B cell (primary cell): ENCODE measurements at regions not wholly inside any gene's neighbourhood (a gene's known extent, or its start where the extent isn't known, plus 50 kb on each side); places are given as distances from the start of the nearest gene placed in this dataset.

Experiments
- ATAC-seq: fragments of 200-7000 bp; cut with Tn5 transposase; one replicate; pipeline ENCODE4 v1.10.0; 2021; ENCODE audit warnings: low read depth, mild to moderate bottlenecking, moderate number of reproducible peaks, moderate library complexity
- CTCF ChIA-PET: fragments of 350-600 bp; sonication (Branson Sonifier 250); formaldehyde crosslinking; loops from one replicate; lab custom pipeline; 2021; ENCODE audit warnings: antibody characterized with exemption, inconsistent platforms; lab: Charles Lee
- POLR2A ChIA-PET: fragments of 350-600 bp; sonication (Branson Sonifier 250); formaldehyde crosslinking; loops from one replicate; lab custom pipeline; 2021; ENCODE audit warnings: antibody characterized with exemption; lab: Charles Lee
- DNase-seq: peaks from one replicate; pipeline ENCODE4 v3.0.0; 2013
- H2AFZ ChIP-seq: 2 replicates; pipeline ENCODE4 v1.6.1; 2012; ENCODE audit warnings: mild to moderate bottlenecking, low read depth, low read length; ENCODE audit not compliant: insufficient read depth, poor library complexity, severe bottlenecking
- H3K27ac ChIP-seq, 2 donors: 1 replicate in 1 of 2; 2 replicates in 1 of 2; pipeline ENCODE4 v1.5.1; 2012 to 2013; ENCODE audit warnings: low read length in 2 of 2, mild to moderate bottlenecking in 2 of 2, moderate library complexity in 1 of 2
- H3K27me3 ChIP-seq, 4 experiments: fragments of 200-600 bp in 1 of 4; sonication (generic) in 1 of 4; replicated peaks in 1 of 4; 1 replicate in 2 of 4; 2 replicates in 2 of 4; pipeline versions ENCODE4 v1.6.1 to v1.7.0; 2013 to 2016; ENCODE audit warnings: low read length in 3 of 4, mild to moderate bottlenecking in 2 of 4, mixed read lengths in 1 of 4, moderate library complexity in 1 of 4; ENCODE audit not compliant: insufficient read depth in 4 of 4, control insufficient read depth in 3 of 4; ENCODE audit errors: control extremely low read depth in 1 of 4
- H3K36me3 ChIP-seq, 2 experiments: replicated peaks in 1 of 2; 1 replicate in 1 of 2; 2 replicates in 1 of 2; pipeline versions ENCODE4 v1.6.1 to v1.7.1; 2013; ENCODE audit warnings: low read length in 1 of 2; ENCODE audit not compliant: insufficient read depth in 2 of 2, control insufficient read depth in 1 of 2; ENCODE audit errors: control extremely low read depth in 1 of 2, extremely low read depth in 1 of 2
- H3K4me1 ChIP-seq, 2 donors: fragments of 200-600 bp in 1 of 2; sonication (generic) in 1 of 2; 1 replicate in 1 of 2; 2 replicates in 1 of 2; pipeline versions ENCODE4 v1.5.1 to v1.6.1; 2013 to 2017; ENCODE audit warnings: low read length in 2 of 2; ENCODE audit not compliant: control insufficient read depth in 2 of 2, insufficient read depth in 2 of 2
- H3K4me2 ChIP-seq: replicated peaks from 2 replicates; pipeline ENCODE3; 2012; ENCODE audit warnings: mild to moderate bottlenecking, low read depth, low read length; ENCODE audit not compliant: poor library complexity, severe bottlenecking
- H3K4me3 ChIP-seq, 5 experiments: fragments of 200-600 bp in 1 of 5; sonication (generic) in 1 of 5; 1 replicate in 3 of 5; 2 replicates in 2 of 5; pipeline versions ENCODE4 v1.5.1 to v1.7.0; 2011 to 2016; ENCODE audit warnings: low read length in 4 of 5, mild to moderate bottlenecking in 4 of 5, low read depth in 2 of 5, control low read depth in 1 of 5, moderate library complexity in 1 of 5; ENCODE audit not compliant: insufficient read depth in 1 of 5; ENCODE audit errors: control extremely low read depth in 1 of 5, extremely low read depth in 1 of 5
- H3K79me2 ChIP-seq: fragments of 200-600 bp; sonication (generic); one replicate; pipeline ENCODE4 v1.6.0; 2016; ENCODE audit warnings: low read length; ENCODE audit not compliant: control insufficient read depth, insufficient read depth
- H3K9ac ChIP-seq: fragments of 200-600 bp; sonication (generic); 2 replicates; pipeline ENCODE4 v1.6.1; 2017; ENCODE audit warnings: mild to moderate bottlenecking, low read length, moderate library complexity
- H3K9me3 ChIP-seq, 3 donors: one replicate each; pipeline versions ENCODE4 v1.6.1 to v1.7.1; 2013; ENCODE audit warnings: low read length in 2 of 3; ENCODE audit not compliant: control insufficient read depth in 2 of 3, insufficient read depth in 1 of 3; ENCODE audit errors: control extremely low read depth in 1 of 3
- H4K20me1 ChIP-seq: 2 replicates; pipeline ENCODE4 v1.6.0; 2012; ENCODE audit warnings: mild to moderate bottlenecking, low read length; ENCODE audit not compliant: insufficient read depth, control insufficient read depth, poor library complexity, severe bottlenecking
- H3K27ac Mint-ChIP-seq: one replicate; pipeline ENCODE4 v1.8.0; 2021; ENCODE audit warnings: mixed read lengths
- H3K27me3 Mint-ChIP-seq: one replicate; pipeline ENCODE4 v1.8.0; 2021; ENCODE audit warnings: mixed read lengths
- H3K4me1 Mint-ChIP-seq: one replicate; pipeline ENCODE4 v1.8.0; 2021; ENCODE audit warnings: mixed read lengths
- H3K4me3 Mint-ChIP-seq: one replicate; pipeline ENCODE4 v1.8.0; 2021; ENCODE audit warnings: mixed read lengths
- H3K9me3 Mint-ChIP-seq: one replicate; pipeline ENCODE4 v1.8.0; 2022; ENCODE audit warnings: mixed read lengths; ENCODE audit not compliant: insufficient read depth
- CTCF ChIP-seq: fragments of 200-600 bp; IDR thresholded peaks from one replicate; pipeline ENCODE4 v1.8.0; 2022; ENCODE audit warnings: antibody characterized with exemption, mild to moderate bottlenecking
- EZH2 ChIP-seq: IDR thresholded peaks from 2 replicates; pipeline ENCODE4 v1.6.1; 2012; ENCODE audit warnings: borderline replicate concordance, low read depth, mild to moderate bottlenecking, moderate library complexity, low read length; ENCODE audit not compliant: insufficient read depth, poor library complexity, severe bottlenecking
- WGBS: methylation state at CpG from one replicate; pipeline ENCODE4 v1.1.5; 2013; ENCODE audit warnings: missing lambda C conversion rate; ENCODE audit not compliant: insufficient coverage; 5-methylcytosine and 5-hydroxymethylcytosine counted together
- intact Hi-C: fragments of 100-400 bp; cut with micrococcal nuclease; formaldehyde crosslinking; loops from one replicate; pipeline ENCODE4 v1.10.0; 2022

GRCh38 chr20:6654513-6655252 lies 112.8 kb upstream of the BMP2 start:
- ATAC-seq, result no peak
- Histone ChIP-seq H2AFZ (no peak overlapping the region), H4K20me1 (no peaks in the 10 kb centered on the region), H3K4me1 (no peaks in the 10 kb centered on the region), H3K36me3 (no peaks in the 10 kb centered on the region), H3K9me3 (no peaks in the 10 kb centered on the region), H3K27ac (no peak overlapping the region), H3K4me3 (no peak overlapping the region), H3K4me2 (no peak overlapping the region), H3K27me3 (no peaks in the 10 kb centered on the region), H3K9ac (no peak overlapping the region), H3K79me2 (no peaks in the 10 kb centered on the region)
- H3K9me3 Mint-ChIP-seq, result no peaks in the 10 kb centered on the region
- H3K27me3 Mint-ChIP-seq, result no peaks in the 10 kb centered on the region
- ChIA-PET CTCF (no interaction called here), POLR2A (no interaction called here)
- DNase-seq, result no peak
- TF ChIP-seq EZH2 (no peak), CTCF (no peak)
- no peak overlapping the region for H3K27ac Mint-ChIP-seq
- intact Hi-C loops, result no loop called here
- no peak overlapping the region for H3K4me3 Mint-ChIP-seq
- H3K4me1 Mint-ChIP-seq, result no peaks in the 10 kb centered on the region
- WGBS, result 57% methylated on average over 1 of the region's 10 CpGs

GRCh38 chr20:6651561-6651960 lies 115.9 kb upstream of the BMP2 start:
- Histone ChIP-seq H4K20me1 (no peaks in the 10 kb centered on the region), H3K27me3 (no peaks in the 10 kb centered on the region), H3K4me3 (no peak overlapping the region), H3K36me3 (no peaks in the 10 kb centered on the region), H3K9ac (no peak overlapping the region), H2AFZ (no peak overlapping the region), H3K4me1 (no peaks in the 10 kb centered on the region), H3K79me2 (no peaks in the 10 kb centered on the region), H3K9me3 (no peaks in the 10 kb centered on the region), H3K4me2 (no peak overlapping the region), H3K27ac (no peak overlapping the region)
- ATAC-seq, result no peak
- Mint-ChIP-seq H3K4me1 (no peaks in the 10 kb centered on the region), H3K9me3 (peaks cover 3% of the 10 kb centered on the region), H3K27me3 (no peaks in the 10 kb centered on the region), H3K4me3 (no peak overlapping the region), H3K27ac (no peak overlapping the region)
- intact Hi-C loops, result no loop called here
- ChIA-PET CTCF (no interaction called here), POLR2A (no interaction called here)
- no peak for DNase-seq
- TF ChIP-seq EZH2 (no peak), CTCF (no peak)
- WGBS, result no CpG with 5 or more reads among the region's 3 CpGs
